ENCODE measurements at regions not wholly inside any gene's neighbourhood (a gene's known extent, or its start where the extent isn't known, plus 50 kb on each side); places are given as distances from the start of the nearest gene placed in this dataset.

GRCh38 chr1:5342830-5343229, 649.4 kb downstream of the NPHP4 start:
- no peak for DNase-seq (ENCODE audit: low read depth, low spot score)

- no peak for DNase-seq (ENCODE audit: low read depth, low spot score)
Measured at GRCh38 chr1:5342172-5342571, 650.1 kb downstream of the NPHP4 start.

- DNase-seq (ENCODE audit: low read depth, low spot score) = no peak
Measured at GRCh38 chr1:5341471-5341870, 650.8 kb downstream of the NPHP4 start.

DNA sequence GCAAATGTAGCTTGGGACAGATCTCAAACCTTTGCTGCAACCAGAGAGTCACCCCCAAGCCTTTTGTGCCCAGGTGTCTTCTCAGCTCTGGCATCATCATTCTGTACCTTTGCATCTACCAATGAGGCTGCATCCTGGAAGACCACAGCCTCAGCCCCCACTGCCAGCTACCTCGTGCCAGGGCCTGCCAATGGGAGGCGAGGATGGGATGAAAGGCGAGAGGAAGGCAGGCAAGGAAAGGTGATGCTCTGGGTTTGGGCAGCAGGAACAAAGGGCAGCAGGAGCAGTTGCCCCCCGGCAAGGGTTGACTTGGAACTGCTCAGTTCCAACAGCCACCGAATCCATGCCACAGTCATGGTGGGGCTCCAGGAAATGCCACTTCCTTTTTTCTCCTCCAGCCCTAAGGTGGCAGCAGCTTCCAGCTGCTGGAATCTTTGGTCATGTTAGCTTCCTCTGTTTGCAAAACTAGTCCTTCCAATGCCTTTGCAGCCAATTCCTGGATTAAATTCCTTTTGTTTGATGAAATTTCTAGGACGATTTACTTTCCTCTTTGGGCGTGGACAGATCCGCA, 651.6 kb downstream of the NPHP4 start:
- DNase-seq (ENCODE audit: low read depth, low spot score) = no peak

DNA sequence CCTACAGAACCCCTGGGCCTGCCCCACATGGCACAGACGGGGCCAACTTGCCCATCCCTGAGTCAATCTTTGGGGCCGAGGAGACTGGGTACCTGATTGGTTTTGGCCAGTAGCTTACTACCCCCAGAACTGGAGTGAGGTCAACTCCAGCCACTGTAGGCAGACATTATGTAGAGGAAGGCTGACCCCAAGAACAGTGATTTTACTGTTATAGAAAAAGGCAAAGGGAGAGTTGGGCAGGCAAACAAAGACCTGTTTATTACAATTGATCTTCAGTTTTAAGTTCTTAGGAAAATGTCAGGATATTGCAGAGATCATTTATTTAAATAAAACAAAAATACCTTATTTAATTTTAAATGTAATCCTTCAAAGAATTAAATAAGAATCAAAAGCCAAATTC, 653.8 kb downstream of the NPHP4 start:
- DNase-seq (ENCODE audit: low read depth, low spot score) = no peak

DNA sequence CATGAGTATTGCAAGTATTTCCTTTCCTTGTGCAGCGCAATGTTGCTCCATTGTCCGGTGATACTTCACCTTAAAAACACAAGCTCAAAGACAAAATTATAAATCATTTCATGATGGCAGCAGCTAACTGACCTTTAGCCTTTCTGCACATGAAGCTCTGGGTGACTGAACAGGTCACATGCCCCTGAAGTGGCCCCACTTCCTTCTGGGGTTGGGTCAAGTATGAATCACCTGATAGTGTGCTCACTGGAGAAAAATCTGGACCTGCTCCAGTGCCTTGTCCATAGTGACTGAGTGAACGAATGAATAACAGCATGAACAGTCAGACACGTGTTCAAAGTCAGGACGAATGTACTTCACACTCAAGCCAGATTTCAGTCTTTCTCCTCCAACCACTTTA, 658.9 kb downstream of the NPHP4 start:
- no peak for DNase-seq (ENCODE audit: low read depth, low spot score)

DNA sequence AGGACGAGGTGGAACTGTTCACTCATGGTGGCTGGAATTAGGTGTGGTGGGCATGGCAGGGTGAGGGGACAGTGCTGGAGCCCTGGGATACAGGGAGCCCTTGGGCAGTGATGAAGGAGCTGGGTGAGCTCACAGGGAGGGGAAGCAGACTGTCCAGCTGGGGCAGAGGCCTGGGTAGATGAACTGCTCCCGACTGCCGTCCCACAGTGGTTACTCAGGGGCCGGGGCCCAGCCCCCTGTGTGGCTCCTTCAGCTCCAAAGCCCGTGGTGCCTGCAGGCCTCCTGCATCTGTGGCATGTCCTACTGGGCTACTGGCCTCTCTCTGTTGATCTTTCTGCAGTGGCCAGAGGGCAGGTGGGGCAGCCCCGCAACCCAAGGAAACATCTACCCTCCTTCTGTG, 661.1 kb downstream of the NPHP4 start:
- DNase-seq (ENCODE audit: low read depth, low spot score) = no peak

- no peak for DNase-seq (ENCODE audit: low read depth, low spot score)
Measured at GRCh38 chr1:5329068-5329739, 663.0 kb downstream of the NPHP4 start.

DNA sequence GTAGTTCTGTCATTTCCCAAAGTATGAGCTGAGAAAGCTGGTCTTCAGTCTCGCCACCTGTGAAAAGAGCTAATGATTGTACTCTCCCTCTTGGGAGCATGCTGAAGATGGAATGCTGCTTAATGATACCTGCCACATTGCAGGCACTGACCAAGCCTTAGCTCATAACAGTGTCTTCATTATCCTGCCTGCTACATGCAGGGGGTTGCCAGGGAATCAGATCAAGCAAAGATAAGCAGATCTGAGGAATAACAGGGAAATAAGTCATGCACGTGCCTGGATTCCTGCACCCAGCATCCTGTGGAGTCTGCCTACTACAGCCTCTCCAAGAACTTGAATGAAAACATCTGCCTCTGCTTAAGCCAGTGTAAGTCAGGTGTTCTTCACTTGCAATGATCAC, 667.3 kb downstream of the NPHP4 start:
- no peak for DNase-seq (ENCODE audit: low read depth, low spot score)

DNA sequence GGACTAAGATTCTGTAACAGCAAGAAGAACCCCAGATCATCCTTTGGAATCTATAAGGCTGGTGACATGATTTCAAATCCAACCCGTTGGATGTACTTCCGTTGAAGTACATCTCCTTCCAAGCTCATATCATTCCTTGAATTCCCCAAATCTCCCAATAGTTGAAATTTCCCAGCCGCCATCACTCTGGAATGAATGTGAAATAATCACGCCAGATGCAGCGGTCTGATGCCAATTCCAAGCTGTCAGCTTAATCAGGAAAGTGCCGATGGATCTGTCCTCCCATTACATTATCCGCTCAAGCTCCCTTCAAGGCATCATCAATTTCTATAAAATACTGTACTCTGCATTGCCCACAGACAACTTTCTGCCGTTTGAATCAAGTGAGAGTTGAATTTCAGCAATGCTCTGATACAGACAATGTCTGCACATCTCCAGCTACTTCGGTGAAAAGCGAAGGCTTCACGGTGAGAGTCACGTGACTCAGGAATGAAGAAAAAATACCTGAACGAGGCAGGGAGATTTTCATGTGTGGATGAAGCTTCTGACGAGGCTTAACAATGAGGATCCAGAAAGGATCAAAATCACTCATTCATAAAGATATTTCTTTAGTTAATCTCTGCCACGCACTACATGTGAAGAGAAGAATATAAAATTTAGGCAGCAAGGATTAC, 663.9 kb downstream of the AJAP1 start:
- DNase-seq (ENCODE audit: low read depth, low spot score) = no peak

DNA sequence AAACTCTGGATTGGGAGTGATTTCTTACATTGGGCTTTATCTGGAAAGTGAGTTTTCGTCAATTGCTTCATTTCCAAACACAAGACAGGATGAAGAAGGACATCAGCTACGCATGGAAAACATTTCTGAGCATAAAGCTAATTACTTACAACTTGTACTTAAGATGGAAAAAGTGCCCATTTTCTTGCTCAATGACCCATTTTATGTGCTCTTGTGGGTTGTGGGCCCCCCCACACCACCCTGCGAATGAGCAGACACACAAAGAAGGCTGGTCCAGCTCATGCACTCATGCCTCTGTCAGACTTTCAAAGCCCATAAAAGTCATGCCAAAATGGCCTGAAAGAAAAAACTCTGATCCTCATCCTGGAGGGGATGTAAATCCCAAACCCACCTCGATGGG, 663.0 kb downstream of the AJAP1 start:
- DNase-seq (ENCODE audit: low read depth, low spot score) = no peak

GRCh38 chr1:5312862-5313261, 658.5 kb downstream of the AJAP1 start:
- DNase-seq (ENCODE audit: low read depth, low spot score) = no peak

- DNase-seq (ENCODE audit: low read depth, low spot score) = no peak
Measured at GRCh38 chr1:5312293-5312674, 657.9 kb downstream of the AJAP1 start.

- no peak for DNase-seq (ENCODE audit: low read depth, low spot score)
Measured at GRCh38 chr1:5311634-5312292, 657.4 kb downstream of the AJAP1 start.

GRCh38 chr1:5311147-5311546, 656.7 kb downstream of the AJAP1 start:
- DNase-seq (ENCODE audit: low read depth, low spot score) = no peak

GRCh38 chr1:5308249-5308648, 653.8 kb downstream of the AJAP1 start:
- DNase-seq (ENCODE audit: low read depth, low spot score) = no peak

DNA sequence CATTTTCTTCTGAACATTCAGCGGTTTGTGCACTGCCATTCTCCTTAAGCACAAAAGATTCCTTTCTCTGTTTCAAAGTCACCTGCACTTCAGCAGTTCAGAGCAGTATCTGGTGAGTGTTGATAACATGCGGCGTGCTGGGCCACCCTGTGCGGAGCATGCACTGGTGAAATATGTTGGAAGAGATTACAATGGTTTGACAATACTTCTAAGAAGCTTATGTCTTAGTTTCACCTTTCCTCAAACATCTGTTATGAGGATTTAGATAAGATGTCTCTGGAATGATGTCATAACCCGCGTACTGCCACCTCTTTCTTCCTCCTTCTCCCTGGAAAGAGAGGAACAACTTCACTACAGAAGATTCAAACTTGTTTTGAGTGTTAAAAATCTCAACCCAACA, 650.3 kb downstream of the AJAP1 start:
- no peak for DNase-seq (ENCODE audit: low read depth, low spot score)

GRCh38 chr1:5298376-5298775, 644.0 kb downstream of the AJAP1 start:
- no peak for DNase-seq (ENCODE audit: low read depth, low spot score)

DNA sequence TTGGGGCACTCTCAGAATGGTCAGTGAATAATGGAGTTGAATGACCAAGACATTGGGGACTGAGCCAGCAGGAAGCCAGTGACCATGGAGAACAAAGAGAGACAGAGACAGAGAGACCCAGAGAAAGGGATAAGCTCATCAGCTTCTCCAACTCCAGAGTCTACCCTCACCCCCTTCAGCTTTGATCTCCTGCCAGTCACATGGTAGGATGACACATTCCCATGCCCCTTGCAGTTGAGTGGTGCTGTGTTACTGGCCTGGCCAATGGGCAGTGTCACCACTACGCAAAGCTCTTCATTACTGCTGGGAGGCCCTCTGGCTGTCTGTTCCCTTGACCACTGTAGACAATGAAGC, 643.5 kb downstream of the AJAP1 start:
- DNase-seq (ENCODE audit: low read depth, low spot score) = no peak

GRCh38 chr1:5297180-5297885, 642.9 kb downstream of the AJAP1 start:
- DNase-seq (ENCODE audit: low read depth, low spot score) = no peak

DNA sequence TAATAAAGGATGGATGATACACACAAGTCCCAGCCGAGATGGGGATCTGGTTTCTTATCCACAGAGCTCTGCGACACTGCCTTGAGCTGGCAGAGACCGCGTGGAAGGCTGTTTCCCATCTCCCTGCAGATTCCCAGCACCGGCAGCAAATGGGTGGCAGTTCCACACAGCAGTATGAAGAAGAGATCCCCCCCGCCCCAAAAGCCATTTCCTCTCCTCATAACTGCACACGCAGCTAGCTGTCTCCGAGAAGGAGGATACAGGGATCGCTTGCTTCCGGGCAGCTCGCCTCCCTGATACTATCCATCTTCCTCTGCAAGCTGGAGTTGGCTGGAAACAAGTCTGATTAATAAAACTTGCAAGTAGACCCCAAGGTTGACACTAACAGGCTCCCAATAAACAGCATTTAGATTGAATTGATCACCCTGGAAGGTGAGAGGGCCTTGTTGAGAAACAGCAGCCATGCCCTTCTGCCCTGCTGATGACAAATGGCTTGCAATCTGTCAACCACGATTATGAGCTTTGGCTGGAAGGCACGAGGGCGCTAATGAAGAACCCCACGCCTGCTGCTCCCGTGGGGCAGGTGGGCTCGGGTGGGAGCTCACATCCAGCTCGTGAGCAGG, 642.3 kb downstream of the AJAP1 start:
- no peak for DNase-seq (ENCODE audit: low read depth, low spot score)

GRCh38 chr1:5296095-5296494, 641.7 kb downstream of the AJAP1 start:
- DNase-seq (ENCODE audit: low read depth, low spot score) = no peak
